HL-60/S4 treated with retinoic acid at 250 ng/mL for 4 days and 3 days (cell line): ENCODE measurements at regions not wholly inside any gene's neighbourhood (a gene's known extent, or its start where the extent isn't known, plus 50 kb on each side); places are given as distances from the start of the nearest gene placed in this dataset.
"Not testable (repeated sequence)": the region's sequence is repeated elsewhere in the genome, so short reads cannot be mapped to it uniquely, and the experiment has no call there.

Experiments
- in situ Hi-C: fragments of 300-500 bp; cut with MboI; formaldehyde crosslinking; loops from 2 replicates; pipeline ENCODE4 v1.7.0; 2022; ENCODE audit warnings: low sequenced_read_pairs

DNA sequence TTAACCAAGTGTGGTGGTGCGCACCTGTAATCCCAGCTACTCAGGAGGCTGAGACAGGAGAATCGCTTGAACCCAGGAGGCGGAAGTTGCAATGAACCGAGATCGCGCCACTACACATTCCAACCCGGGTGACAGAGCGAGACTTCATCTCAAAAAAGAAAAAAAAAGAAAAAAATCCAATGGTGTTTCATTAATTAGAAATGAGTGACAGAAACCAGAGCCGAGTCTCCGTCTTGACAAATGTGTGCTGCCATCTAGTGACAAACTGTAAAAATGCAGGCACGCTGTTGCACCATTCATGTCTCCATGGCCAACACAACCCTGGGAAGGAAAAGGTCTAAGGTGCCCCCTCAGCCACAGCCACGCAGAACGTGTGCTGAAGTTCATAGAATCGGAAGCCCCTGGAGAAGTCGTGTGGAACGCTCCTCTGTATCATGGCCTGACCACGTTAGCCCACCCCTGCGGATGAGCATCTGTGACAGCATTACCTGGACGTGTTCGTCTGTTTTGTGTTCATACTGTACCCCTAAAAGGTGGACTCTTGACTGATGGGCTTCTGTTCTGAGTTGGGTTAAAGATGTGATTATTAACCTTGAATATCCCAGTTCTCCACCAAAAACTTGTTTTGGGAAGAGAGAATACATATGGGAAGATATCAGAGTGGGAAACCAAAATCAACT, 94.9 kb downstream of the LYZL2 start:
- in situ Hi-C loops, result loop anchor here (10.0 kb wide), 1 partner anchor 120 kb away; no protein-coding TSS in a partner anchor

DNA sequence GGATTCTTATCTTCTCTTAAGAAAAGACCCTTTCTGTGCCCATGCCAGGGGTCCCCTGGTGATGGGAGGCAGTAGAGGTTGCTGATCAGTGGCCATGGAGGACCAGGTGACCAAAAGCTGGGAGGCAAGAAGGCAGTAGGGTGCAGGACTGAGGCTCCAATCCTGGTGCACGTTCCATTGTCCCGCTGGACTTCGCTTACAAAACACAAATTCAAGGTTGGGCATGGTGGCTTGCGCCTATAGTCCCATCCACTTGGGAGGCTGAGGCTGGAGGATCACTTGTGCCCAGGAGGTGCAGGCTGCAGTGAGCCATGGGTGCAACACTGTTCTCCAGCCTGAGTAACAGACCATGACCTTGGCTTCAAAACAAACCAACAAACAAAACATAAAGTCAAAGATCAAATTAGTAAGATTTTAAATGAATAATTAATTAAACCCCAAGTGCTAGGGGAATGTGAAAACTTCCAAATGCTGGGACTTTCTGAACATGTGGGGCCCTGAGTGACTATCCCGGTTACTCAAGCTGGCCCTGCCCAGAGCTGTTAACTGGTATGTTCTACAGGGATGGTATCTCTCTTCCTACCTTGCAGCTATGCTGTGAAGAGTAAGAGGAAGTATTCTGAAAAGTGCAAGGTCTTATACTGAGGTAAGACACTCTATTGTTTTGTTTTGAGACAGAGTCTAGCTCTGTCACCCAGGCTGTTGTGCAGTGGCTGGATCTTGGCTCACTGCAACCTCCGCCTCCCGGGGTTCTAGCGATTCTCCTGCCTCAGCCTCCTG, 97.6 kb downstream of the LYZL2 start:
- in situ Hi-C loops, result loop anchor here (10.0 kb wide), 1 partner anchor 117 kb away; no protein-coding TSS in a partner anchor

DNA sequence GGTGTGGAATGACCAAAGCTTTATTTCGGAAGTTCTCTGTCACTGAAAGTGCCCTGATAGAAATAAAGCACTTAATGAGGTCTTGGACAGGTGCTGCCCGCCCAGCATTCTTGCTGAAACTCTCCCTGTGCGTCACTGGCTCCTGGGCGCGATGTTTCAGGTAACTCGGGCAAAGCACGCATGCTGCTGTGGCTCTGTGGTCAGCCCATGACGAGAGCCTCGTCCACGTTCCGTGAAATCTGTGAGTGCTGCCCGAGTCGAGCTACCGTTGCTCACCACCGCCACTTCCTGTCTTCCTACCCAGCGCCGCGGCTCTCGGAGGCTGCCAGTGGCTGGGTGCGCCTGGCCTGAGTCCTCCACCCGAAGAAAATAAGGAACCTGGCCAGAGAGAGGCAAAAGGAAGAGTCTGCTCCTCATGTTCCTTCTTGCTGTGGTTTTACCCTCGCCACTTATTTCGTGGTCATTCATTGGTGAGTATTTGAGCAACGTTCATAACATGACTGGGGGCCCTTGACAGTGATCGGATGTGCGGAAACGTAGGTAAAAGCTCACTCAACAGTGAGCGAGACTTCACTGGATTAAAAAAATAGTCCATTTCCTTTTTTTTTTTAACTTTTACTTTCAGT, 95.5 kb downstream of the MAP3K8 start:
- in situ Hi-C loops, result no loop called here

DNA sequence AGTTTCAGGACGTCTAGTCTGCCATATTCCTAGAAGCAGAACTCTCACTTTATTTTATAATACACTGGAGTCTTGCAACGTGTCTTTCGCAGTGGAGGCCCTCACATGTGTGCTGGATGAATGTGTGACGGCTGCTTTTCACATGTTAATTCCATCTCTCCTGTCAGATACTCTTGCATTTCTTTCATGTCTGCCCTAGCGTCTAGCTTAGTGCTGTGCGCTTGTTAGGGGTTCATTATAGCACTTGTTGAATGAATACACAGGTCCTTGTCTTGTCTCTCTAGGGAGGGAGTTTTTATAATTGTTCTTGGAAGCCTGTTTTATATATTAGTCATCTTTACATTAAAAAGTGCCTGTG, 94.4 kb downstream of the MAP3K8 start:
- in situ Hi-C loops, result no loop called here

DNA sequence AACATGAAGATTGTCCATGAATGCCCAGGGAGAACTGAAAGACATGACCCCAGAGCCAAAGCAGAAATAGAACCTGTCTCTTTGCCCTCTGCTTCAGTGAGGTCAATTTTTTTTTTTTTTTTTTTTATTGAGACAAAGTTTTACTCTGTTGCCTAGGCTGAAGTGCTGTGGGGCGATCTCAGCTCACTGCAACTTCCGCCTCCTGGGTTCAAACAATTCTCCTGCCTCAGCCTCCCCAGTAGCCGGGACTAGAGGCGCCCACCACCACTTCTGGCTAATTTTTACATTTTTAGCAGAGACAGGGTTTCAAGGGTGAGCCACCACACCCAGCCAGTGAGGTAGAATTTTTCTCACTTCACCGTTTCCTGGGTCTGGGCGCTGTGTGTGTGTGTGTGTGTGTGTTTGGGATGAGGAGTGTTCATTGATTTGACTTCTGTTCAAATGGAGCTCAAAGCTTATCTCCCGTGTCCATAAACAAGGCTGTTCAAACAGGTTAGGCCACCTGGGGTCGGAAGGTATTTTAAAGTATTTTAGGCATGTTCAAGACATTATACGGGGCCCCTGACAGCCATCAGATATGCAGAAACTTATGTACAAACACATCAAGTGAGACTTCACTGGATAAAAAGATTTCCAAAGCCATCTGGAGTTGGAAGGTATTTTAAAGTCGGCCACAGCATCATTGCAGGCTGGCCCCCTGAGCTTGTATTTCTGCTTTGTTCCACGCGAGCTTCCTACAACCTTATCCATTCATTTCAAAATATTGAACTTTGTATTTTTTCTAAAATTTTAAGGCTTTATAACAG, 93.8 kb downstream of the MAP3K8 start:
- in situ Hi-C loops, result no loop called here

DNA sequence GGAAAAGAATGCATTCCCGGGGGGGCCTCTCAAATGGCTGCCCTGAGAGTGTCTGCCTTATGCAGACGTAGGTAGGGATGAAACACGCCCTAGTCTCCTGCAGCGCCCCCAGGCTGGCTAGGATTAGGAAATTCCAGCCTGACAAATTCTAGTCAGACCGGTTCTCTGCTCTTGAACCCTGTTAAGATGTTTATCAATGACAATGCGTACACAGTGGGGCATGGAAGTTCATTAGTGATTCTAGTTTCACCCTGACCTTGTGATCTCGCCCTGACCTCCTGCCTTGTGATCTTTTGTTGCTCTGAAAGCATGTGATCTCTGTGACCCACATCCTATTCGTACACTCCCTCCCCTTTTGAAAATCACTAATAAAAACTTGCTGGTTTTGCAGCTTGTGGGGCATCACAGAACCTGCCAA, 88.7 kb downstream of the MAP3K8 start:
- in situ Hi-C loops, result not testable (repeated sequence)

DNA sequence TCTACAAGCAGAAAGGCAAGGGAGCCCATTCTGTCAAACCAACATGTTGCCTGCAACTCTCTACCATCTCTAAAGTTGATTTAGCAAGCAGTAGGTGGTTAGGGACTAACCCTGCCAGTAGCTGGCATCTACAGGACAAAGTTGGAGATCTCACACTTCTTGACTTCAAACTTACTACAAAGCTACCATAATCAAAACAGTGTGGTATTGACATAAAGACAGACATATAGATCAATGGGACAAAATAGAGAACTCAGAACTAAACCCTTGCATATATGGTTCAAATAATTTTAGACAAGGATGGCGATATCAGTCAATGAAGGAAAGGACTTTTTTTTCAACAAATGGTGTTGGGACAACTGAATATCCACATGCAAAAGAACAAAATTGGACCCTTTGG, 84.9 kb downstream of the MAP3K8 start:
- in situ Hi-C loops, result no loop called here
